Kidney epithelial cell (primary cell): ENCODE measurements at regions not wholly inside any gene's neighbourhood (a gene's known extent, or its start where the extent isn't known, plus 50 kb on each side); places are given as distances from the start of the nearest gene placed in this dataset.
"Not testable (repeated sequence)": the region's sequence is repeated elsewhere in the genome, so short reads cannot be mapped to it uniquely, and the experiment has no call there.

Source experiments
- DNase-seq: peaks from one replicate; pipeline ENCODE4 v3.0.0-alpha.2; 2010; ENCODE audit warnings: low read depth
- H3K27me3 ChIP-seq: 2 replicates; pipeline ENCODE4 v1.6.0; 2011; ENCODE audit warnings: low read length; ENCODE audit not compliant: control insufficient read depth, insufficient read depth
- H3K36me3 ChIP-seq: 2 replicates; pipeline ENCODE4 v1.5.1; 2011; ENCODE audit warnings: low read length; ENCODE audit not compliant: control insufficient read depth, insufficient read depth
- H3K4me3 ChIP-seq: 2 replicates; pipeline ENCODE4 v1.5.1; 2011; ENCODE audit warnings: low read depth, mild to moderate bottlenecking, control low read depth, low read length
- CTCF ChIP-seq: IDR thresholded peaks from 2 replicates; pipeline ENCODE4 v1.5.1; 2011; ENCODE audit warnings: mild to moderate bottlenecking, moderate library complexity, low read length, control low read depth, inconsistent platforms; ENCODE audit not compliant: insufficient read depth, poor library complexity, severe bottlenecking

- Histone ChIP-seq H3K4me3 (no peak overlapping the region), H3K27me3 (peaks cover 14% of the 10 kb centered on the region), H3K36me3 (no peaks in the 10 kb centered on the region)
- no peak for DNase-seq
- no peak for TF ChIP-seq CTCF
These were observed 255.4 kb upstream of the MVB12B start for GRCh38 chr9:126071076-126071750.

- H3K36me3 ChIP-seq, DNase-seq, H3K4me3 ChIP-seq, H3K27me3 ChIP-seq: not testable (repeated sequence)
These were observed 249.0 kb upstream of the MVB12B start for GRCh38 chr9:126077656-126078055.

DNA sequence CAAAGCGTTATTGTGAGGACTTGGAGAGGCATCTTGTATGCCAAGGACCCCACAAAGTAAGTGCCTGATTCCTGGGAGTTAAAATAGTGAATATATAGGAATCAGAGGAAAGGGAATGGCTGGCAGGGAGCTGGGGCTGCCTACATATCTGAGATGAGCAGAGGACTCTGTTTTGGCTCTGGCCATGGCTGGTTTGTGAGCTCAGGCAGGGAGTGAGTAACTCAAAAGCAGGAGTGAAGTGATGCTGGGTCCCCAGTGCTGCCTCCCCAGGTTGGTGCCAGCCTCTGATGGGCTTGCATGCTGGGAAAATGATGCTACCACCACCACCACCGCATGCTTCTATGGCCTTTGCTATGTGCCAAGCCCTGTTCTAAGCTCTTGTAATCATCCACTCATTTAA lies 246.0 kb upstream of the MVB12B start:
- Histone ChIP-seq H3K27me3 (peaks cover 2% of the 10 kb centered on the region), H3K4me3 (no peak overlapping the region), H3K36me3 (no peaks in the 10 kb centered on the region)
- no peak for DNase-seq
- TF ChIP-seq CTCF, result no peak

DNA sequence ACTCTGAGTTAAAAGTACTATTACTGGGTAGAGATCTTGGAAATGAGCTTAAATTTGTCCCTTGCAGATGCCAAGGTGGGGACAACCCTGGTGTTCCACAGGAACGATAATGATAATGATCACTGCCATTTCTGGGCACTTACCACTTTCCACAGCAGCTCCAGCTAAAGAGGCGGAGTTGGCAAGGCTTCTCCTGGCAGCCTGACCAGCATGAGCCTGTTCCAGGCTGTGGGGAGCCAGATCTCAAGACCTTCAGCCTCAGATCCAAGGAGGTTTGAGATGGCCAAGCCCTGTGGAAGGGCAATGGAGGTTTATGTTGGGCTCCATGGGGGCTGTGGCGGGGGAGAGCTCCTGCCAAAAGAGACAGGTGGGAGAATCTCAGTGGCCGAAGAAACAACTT lies 244.9 kb upstream of the MVB12B start:
- no peak overlapping the region for H3K4me3 ChIP-seq
- TF ChIP-seq CTCF, result no peak

DNA sequence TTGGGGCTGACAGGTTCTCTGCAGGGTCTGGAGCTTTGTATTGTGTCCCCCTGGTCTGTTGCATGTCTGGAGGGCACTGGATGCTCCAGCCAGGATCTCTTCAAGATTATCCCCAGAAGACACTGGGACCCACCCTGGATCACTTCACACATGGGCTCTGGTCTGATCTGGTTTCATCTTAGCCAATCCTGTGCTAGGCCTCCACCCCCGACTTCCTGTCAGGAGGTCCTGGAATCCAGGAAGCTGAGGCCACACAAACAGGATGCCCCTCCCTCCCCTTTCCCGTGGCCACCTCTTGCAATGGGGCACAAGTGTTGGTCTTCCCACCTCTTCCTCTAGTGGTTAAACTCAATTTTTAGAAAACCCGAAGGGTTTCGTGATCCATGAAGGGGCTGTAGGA lies 242.6 kb upstream of the MVB12B start:
- Histone ChIP-seq H3K36me3 (no peaks in the 10 kb centered on the region), H3K4me3 (no peak overlapping the region), H3K27me3 (peaks cover 2% of the 10 kb centered on the region)
- no peak for TF ChIP-seq CTCF
- DNase-seq, result no peak

More for the DNA sequence above, 244.9 kb upstream of the MVB12B start:
- Histone ChIP-seq H3K36me3 (no peaks in the 10 kb centered on the region), H3K27me3 (peaks cover 2% of the 10 kb centered on the region)
- DNase-seq, result no peak

- H3K4me3 ChIP-seq, result no peak overlapping the region
- peaks cover 2% of the 10 kb centered on the region for H3K27me3 ChIP-seq
- TF ChIP-seq CTCF, result no peak
These were observed 241.9 kb upstream of the MVB12B start for GRCh38 chr9:126084696-126085095.

More at GRCh38 chr9:126084696-126085095, 241.9 kb upstream of the MVB12B start:
- H3K36me3 ChIP-seq, result no peaks in the 10 kb centered on the region
- DNase-seq, result no peak
